ENCODE measurements at regions not wholly inside any gene's neighbourhood (a gene's known extent, or its start where the extent isn't known, plus 50 kb on each side); places are given as distances from the start of the nearest gene placed in this dataset.

DNA sequence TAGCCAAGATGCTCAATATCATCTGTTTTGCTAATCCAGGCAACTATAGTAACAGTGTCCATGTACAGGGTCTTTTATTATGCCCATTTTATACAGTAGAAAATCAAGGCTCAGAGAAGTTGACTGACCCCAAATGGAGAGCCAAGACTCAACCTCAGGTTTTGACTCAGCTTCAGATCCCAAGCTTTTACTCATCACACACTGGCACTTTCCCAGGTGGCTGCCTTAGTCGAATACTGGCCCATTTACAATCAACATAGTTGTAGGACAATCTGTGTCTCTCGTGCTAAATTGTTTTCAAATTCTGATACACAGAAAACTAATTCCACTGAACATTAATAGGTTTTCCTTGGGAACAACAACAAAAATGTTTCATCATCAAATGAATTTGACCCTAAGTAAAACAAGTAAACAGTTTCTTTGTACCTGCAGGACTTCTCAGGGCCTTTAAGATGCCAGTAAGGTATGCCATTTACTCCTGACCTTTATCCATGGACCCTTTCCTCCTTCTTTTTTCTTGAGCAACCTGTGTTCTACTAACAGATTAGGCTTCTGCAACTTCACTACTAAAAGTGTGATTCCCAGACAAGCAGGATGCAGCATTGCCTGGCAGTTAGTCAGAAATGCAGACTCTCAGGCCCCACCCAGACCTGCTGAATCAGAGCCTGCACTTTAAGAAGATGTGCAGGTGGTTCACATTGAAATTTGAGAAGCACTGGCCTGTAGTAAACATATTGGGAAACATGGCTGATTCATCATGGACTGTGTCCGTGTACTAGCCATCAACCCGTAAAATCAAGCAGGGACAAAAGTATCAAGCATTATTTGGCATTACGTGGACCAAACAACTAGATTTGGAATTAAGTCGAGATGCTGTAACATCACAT is 128.8 kb downstream of the RRAGC start:
- H3K9me2 ChIP-seq (ENCODE audit: insufficient read depth): 0 out of 2 replicates have a peak, but pooled peaks cover 3% of the 10 kb centered on the region
- H3K79me2 ChIP-seq (replicated peaks; ENCODE audit: insufficient read depth): no peaks in the 10 kb centered on the region
- Mint-ChIP-seq H3K27ac (no peak overlapping the region), H3K27me3 (ENCODE audit: insufficient read depth, low read depth, poor library complexity) (peaks cover 10% of the 10 kb centered on the region), H3K36me3 (ENCODE audit: low read depth) (peaks cover 10% of the 10 kb centered on the region; the same call in 1 of the 3 replicates), H3K4me3 (no peak overlapping the region), H3K4me1 (peaks cover 43% of the 10 kb centered on the region), H3K9me3 (peaks cover 5% of the 10 kb centered on the region; the same call in 2 of the 3 replicates)
- H3F3A ChIP-seq (replicated peaks; ENCODE audit: low read depth): no peaks in the 10 kb centered on the region
- H2AFZ ChIP-seq: no peak overlapping the region
- no peak for TF ChIP-seq JUNB (IDR thresholded peaks at IDR 0.05; ENCODE audit: unreplicated experiment)
- TF ChIP-seq EZH2 (IDR thresholded peaks at IDR 0.05; ENCODE audit: low read depth, unreplicated experiment): no peak
- no peak for TF ChIP-seq NANOG (IDR thresholded peaks at IDR 0.05; ENCODE audit: borderline replicate concordance)
- TF ChIP-seq, protein P1, sequence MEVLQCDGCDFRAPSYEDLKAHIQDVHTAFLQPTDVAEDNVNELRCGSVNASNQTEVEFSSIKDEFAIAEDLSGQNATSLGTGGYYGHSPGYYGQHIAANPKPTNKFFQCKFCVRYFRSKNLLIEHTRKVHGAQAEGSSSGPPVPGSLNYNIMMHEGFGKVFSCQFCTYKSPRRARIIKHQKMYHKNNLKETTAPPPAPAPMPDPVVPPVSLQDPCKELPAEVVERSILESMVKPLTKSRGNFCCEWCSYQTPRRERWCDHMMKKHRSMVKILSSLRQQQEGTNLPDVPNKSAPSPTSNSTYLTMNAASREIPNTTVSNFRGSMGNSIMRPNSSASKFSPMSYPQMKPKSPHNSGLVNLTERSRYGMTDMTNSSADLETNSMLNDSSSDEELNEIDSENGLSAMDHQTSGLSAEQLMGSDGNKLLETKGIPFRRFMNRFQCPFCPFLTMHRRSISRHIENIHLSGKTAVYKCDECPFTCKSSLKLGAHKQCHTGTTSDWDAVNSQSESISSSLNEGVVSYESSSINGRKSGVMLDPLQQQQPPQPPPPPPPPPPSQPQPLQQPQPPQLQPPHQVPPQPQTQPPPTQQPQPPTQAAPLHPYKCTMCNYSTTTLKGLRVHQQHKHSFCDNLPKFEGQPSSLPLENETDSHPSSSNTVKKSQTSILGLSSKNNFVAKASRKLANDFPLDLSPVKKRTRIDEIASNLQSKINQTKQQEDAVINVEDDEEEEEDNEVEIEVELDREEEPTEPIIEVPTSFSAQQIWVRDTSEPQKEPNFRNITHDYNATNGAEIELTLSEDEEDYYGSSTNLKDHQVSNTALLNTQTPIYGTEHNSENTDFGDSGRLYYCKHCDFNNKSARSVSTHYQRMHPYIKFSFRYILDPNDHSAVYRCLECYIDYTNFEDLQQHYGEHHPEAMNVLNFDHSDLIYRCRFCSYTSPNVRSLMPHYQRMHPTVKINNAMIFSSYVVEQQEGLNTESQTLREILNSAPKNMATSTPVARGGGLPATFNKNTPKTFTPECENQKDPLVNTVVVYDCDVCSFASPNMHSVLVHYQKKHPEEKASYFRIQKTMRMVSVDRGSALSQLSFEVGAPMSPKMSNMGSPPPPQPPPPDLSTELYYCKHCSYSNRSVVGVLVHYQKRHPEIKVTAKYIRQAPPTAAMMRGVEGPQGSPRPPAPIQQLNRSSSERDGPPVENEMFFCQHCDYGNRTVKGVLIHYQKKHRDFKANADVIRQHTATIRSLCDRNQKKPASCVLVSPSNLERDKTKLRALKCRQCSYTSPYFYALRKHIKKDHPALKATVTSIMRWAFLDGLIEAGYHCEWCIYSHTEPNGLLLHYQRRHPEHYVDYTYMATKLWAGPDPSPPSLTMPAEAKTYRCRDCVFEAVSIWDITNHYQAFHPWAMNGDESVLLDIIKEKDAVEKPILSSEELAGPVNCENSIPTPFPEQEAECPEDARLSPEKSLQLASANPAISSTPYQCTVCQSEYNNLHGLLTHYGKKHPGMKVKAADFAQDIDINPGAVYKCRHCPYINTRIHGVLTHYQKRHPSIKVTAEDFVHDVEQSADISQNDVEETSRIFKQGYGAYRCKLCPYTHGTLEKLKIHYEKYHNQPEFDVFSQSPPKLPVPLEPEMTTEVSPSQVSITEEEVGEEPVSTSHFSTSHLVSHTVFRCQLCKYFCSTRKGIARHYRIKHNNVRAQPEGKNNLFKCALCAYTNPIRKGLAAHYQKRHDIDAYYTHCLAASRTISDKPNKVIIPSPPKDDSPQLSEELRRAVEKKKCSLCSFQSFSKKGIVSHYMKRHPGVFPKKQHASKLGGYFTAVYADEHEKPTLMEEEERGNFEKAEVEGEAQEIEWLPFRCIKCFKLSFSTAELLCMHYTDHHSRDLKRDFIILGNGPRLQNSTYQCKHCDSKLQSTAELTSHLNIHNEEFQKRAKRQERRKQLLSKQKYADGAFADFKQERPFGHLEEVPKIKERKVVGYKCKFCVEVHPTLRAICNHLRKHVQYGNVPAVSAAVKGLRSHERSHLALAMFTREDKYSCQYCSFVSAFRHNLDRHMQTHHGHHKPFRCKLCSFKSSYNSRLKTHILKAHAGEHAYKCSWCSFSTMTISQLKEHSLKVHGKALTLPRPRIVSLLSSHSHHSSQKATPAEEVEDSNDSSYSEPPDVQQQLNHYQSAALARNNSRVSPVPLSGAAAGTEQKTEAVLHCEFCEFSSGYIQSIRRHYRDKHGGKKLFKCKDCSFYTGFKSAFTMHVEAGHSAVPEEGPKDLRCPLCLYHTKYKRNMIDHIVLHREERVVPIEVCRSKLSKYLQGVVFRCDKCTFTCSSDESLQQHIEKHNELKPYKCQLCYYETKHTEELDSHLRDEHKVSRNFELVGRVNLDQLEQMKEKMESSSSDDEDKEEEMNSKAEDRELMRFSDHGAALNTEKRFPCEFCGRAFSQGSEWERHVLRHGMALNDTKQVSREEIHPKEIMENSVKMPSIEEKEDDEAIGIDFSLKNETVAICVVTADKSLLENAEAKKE (CRISPR knock-in tag; IDR thresholded peaks at IDR 0.05): no peak
- TF ChIP-seq ZNF114 (CRISPR knock-in tag; IDR thresholded peaks at IDR 0.05): no peak
- TF ChIP-seq CREB1 (CRISPR knock-in tag; IDR thresholded peaks at IDR 0.05; ENCODE audit: low read depth): no peak
- TF ChIP-seq ZNF331 (CRISPR knock-in tag; IDR thresholded peaks at IDR 0.05; ENCODE audit: low read depth): no peak
- TF ChIP-seq, protein P2, sequence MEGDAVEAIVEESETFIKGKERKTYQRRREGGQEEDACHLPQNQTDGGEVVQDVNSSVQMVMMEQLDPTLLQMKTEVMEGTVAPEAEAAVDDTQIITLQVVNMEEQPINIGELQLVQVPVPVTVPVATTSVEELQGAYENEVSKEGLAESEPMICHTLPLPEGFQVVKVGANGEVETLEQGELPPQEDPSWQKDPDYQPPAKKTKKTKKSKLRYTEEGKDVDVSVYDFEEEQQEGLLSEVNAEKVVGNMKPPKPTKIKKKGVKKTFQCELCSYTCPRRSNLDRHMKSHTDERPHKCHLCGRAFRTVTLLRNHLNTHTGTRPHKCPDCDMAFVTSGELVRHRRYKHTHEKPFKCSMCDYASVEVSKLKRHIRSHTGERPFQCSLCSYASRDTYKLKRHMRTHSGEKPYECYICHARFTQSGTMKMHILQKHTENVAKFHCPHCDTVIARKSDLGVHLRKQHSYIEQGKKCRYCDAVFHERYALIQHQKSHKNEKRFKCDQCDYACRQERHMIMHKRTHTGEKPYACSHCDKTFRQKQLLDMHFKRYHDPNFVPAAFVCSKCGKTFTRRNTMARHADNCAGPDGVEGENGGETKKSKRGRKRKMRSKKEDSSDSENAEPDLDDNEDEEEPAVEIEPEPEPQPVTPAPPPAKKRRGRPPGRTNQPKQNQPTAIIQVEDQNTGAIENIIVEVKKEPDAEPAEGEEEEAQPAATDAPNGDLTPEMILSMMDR (conservative IDR thresholded peaks at IDR 0.05; ENCODE audit: low read depth in 2 of 2): no peak
- TF ChIP-seq, protein P3, sequence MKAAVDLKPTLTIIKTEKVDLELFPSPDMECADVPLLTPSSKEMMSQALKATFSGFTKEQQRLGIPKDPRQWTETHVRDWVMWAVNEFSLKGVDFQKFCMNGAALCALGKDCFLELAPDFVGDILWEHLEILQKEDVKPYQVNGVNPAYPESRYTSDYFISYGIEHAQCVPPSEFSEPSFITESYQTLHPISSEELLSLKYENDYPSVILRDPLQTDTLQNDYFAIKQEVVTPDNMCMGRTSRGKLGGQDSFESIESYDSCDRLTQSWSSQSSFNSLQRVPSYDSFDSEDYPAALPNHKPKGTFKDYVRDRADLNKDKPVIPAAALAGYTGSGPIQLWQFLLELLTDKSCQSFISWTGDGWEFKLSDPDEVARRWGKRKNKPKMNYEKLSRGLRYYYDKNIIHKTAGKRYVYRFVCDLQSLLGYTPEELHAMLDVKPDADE (IDR thresholded peaks at IDR 0.05): no peak
- no peak for TF ChIP-seq STAT1 (IDR thresholded peaks at IDR 0.05; ENCODE audit: unreplicated experiment)
- no peak for TF ChIP-seq POLR2AphosphoS5 (IDR thresholded peaks at IDR 0.05; ENCODE audit: low read depth)
- TF ChIP-seq, protein P4, sequence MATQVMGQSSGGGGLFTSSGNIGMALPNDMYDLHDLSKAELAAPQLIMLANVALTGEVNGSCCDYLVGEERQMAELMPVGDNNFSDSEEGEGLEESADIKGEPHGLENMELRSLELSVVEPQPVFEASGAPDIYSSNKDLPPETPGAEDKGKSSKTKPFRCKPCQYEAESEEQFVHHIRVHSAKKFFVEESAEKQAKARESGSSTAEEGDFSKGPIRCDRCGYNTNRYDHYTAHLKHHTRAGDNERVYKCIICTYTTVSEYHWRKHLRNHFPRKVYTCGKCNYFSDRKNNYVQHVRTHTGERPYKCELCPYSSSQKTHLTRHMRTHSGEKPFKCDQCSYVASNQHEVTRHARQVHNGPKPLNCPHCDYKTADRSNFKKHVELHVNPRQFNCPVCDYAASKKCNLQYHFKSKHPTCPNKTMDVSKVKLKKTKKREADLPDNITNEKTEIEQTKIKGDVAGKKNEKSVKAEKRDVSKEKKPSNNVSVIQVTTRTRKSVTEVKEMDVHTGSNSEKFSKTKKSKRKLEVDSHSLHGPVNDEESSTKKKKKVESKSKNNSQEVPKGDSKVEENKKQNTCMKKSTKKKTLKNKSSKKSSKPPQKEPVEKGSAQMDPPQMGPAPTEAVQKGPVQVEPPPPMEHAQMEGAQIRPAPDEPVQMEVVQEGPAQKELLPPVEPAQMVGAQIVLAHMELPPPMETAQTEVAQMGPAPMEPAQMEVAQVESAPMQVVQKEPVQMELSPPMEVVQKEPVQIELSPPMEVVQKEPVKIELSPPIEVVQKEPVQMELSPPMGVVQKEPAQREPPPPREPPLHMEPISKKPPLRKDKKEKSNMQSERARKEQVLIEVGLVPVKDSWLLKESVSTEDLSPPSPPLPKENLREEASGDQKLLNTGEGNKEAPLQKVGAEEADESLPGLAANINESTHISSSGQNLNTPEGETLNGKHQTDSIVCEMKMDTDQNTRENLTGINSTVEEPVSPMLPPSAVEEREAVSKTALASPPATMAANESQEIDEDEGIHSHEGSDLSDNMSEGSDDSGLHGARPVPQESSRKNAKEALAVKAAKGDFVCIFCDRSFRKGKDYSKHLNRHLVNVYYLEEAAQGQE (IDR thresholded peaks at IDR 0.05; ENCODE audit: unreplicated experiment): no peak
- TF ChIP-seq EZH2phosphoT487 (IDR thresholded peaks at IDR 0.05; ENCODE audit: unreplicated experiment): no peak
- no peak overlapping the region for H3K4me3 ChIP-seq
- H3K36me3 ChIP-seq (ENCODE audit: insufficient read depth): no peaks in the 10 kb centered on the region
- peaks cover 14% of the 10 kb centered on the region for H3K27me3 ChIP-seq (ENCODE audit: insufficient read depth)
- H4K20me1 ChIP-seq (replicated peaks; ENCODE audit: insufficient read depth): no peaks in the 10 kb centered on the region
- H3K4me1 ChIP-seq (ENCODE audit: insufficient read depth): peaks cover 50% of the 10 kb centered on the region
- no peak overlapping the region for H3K4me2 ChIP-seq
- DNase-seq (ENCODE audit: low spot score) (no peak), ATAC-seq (no peak)
- no peak overlapping the region for H3K27ac ChIP-seq (ENCODE audit: low read depth)

All from GM23338 (cell line).